ENCODE measurements at regions not wholly inside any gene's neighbourhood (a gene's known extent, or its start where the extent isn't known, plus 50 kb on each side); places are given as distances from the start of the nearest gene placed in this dataset.

GRCh38 chr6:122008101-122008999 is 391.1 kb upstream of the HSF2 start:
- no peaks in the 10 kb centered on the region for H3K9me3 ChIP-seq
- no peak overlapping the region for H3K27ac ChIP-seq (replicated peaks in 1 of 4)
- intact Hi-C loops (cut with DNase I): no loop called here
- TF ChIP-seq EP300 (IDR thresholded peaks at IDR 0.05) (no peak), POLR2A (IDR thresholded peaks at IDR 0.05; ENCODE audit: low read depth) (no peak), POLR2AphosphoS5 (IDR thresholded peaks at IDR 0.05) (no peak)
- no peak for DNase-seq (ENCODE audit: extremely low spot score)
- H3K4me1 ChIP-seq: peaks cover 4 to 21% (median 11%) of the 10 kb centered on the region in 4 donors
- H3K4me3 ChIP-seq: no peak overlapping the region
- WGBS: 62% methylated on average over 6 of the region's 6 CpGs
- H3K36me3 ChIP-seq: no peaks in the 10 kb centered on the region
- H3K27me3 ChIP-seq: no peaks in the 10 kb centered on the region

- Histone ChIP-seq H3K27ac (replicated peaks in 1 of 4) (no peak overlapping the region), H3K9me3 (no peaks in the 10 kb centered on the region), H3K27me3 (no peaks in the 10 kb centered on the region), H3K4me3 (no peak overlapping the region), H3K4me1 (peaks cover 4 to 21% (median 11%) of the 10 kb centered on the region in 4 donors), H3K36me3 (no peaks in the 10 kb centered on the region)
- TF ChIP-seq CTCF (IDR thresholded peaks at IDR 0.05) (no peak), EP300 (IDR thresholded peaks at IDR 0.05) (no peak), POLR2AphosphoS5 (IDR thresholded peaks at IDR 0.05) (no peak), POLR2A (IDR thresholded peaks at IDR 0.05; ENCODE audit: low read depth) (no peak)
- no peak for DNase-seq (ENCODE audit: extremely low spot score)
- intact Hi-C loops (cut with DNase I): no loop called here
Measured at GRCh38 chr6:122009000-122009350, 390.5 kb upstream of the HSF2 start.

GRCh38 chr6:122012578-122012977 is 386.9 kb upstream of the HSF2 start:
- peaks cover 4 to 21% (median 8%) of the 10 kb centered on the region in 4 donors for H3K4me1 ChIP-seq
- no peak for DNase-seq (ENCODE audit: extremely low spot score)
- H3K9me3 ChIP-seq: no peaks in the 10 kb centered on the region
- TF ChIP-seq POLR2AphosphoS5 (IDR thresholded peaks at IDR 0.05) (no peak), POLR2A (IDR thresholded peaks at IDR 0.05; ENCODE audit: low read depth) (no peak), CTCF (IDR thresholded peaks at IDR 0.05) (no peak), EP300 (IDR thresholded peaks at IDR 0.05) (no peak)
- H3K27ac ChIP-seq (replicated peaks in 1 of 4): no peak overlapping the region
- intact Hi-C loops (cut with DNase I): no loop called here
- no peaks in the 10 kb centered on the region for H3K27me3 ChIP-seq
- H3K4me3 ChIP-seq: no peak overlapping the region
- no peaks in the 10 kb centered on the region for H3K36me3 ChIP-seq
- WGBS: 96% methylated on average over 1 of the region's 1 CpG

- peaks cover 0 to 9% (median 0%) of the 10 kb centered on the region in 4 donors for H3K4me1 ChIP-seq
- H3K27me3 ChIP-seq: no peaks in the 10 kb centered on the region
- intact Hi-C loops (cut with DNase I): no loop called here
- WGBS: 97% methylated on average over 3 of the region's 3 CpGs
- no peaks in the 10 kb centered on the region for H3K36me3 ChIP-seq
- no peak for DNase-seq (ENCODE audit: extremely low spot score)
- no peaks in the 10 kb centered on the region for H3K9me3 ChIP-seq
- H3K4me3 ChIP-seq: no peak overlapping the region
- no peak for TF ChIP-seq POLR2A (IDR thresholded peaks at IDR 0.05; ENCODE audit: low read depth)
- TF ChIP-seq CTCF (IDR thresholded peaks at IDR 0.05): no peak
- no peak for TF ChIP-seq POLR2AphosphoS5 (IDR thresholded peaks at IDR 0.05)
- TF ChIP-seq EP300 (IDR thresholded peaks at IDR 0.05): no peak
- no peak overlapping the region for H3K27ac ChIP-seq (replicated peaks in 1 of 4)
Measured at GRCh38 chr6:122014961-122015360, 384.5 kb upstream of the HSF2 start.

- DNase-seq (ENCODE audit: extremely low spot score): no peak
- Histone ChIP-seq H3K27ac (replicated peaks in 1 of 4) (no peak overlapping the region), H3K9me3 (no peaks in the 10 kb centered on the region), H3K36me3 (no peaks in the 10 kb centered on the region), H3K27me3 (no peaks in the 10 kb centered on the region), H3K4me1 (no peaks in the 10 kb centered on the region), H3K4me3 (no peak overlapping the region)
- intact Hi-C loops (cut with DNase I): no loop called here
- TF ChIP-seq EP300 (IDR thresholded peaks at IDR 0.05) (no peak), POLR2A (IDR thresholded peaks at IDR 0.05; ENCODE audit: low read depth) (no peak), POLR2AphosphoS5 (IDR thresholded peaks at IDR 0.05) (no peak)
- WGBS: 76% methylated on average over 3 of the region's 3 CpGs
Measured at GRCh38 chr6:122020588-122021264, 378.7 kb upstream of the HSF2 start.
